IPS-18c (cell line): ENCODE measurements at regions not wholly inside any gene's neighbourhood (a gene's known extent, or its start where the extent isn't known, plus 50 kb on each side); places are given as distances from the start of the nearest gene placed in this dataset.

Experiments
- H3K4me3 ChIP-seq: 2 replicates; pipeline ENCODE4 v1.7.0; 2013; ENCODE audit warnings: low read depth, mild to moderate bottlenecking, low read length, moderate library complexity; ENCODE audit not compliant: insufficient read depth
- H3K9me3 ChIP-seq: one replicate; pipeline ENCODE4 v1.6.1; 2013; ENCODE audit warnings: mild to moderate bottlenecking, low read length, moderate library complexity; ENCODE audit not compliant: control insufficient read depth, insufficient read depth

DNA sequence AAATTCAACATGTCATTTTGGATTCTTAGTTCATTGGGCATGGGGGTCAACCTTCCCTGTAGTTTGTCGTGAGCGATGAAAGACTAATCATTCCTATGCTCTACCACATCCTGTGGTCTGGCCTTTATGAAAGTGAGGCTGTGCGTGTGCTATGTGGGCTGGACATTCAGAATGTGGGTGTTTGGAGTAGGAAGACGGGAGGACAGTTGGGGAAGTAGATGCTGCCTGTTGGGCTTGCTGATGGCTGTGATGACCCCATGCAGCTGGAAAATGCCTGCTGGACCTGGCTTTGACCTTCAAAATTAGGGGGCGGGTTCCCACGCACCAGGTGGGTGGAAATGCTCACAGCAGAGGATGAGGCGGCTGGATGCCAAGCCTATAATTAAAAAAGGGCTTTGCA, 90.9 kb upstream of the MKI67 start:
- H3K9me3 ChIP-seq = no peaks in the 10 kb centered on the region
- no peak overlapping the region for H3K4me3 ChIP-seq

GRCh38 chr10:128218161-128218560, 91.9 kb upstream of the MKI67 start:
- H3K4me3 ChIP-seq = no peak overlapping the region

GRCh38 chr10:128219295-128219694, 93.1 kb upstream of the MKI67 start:
- Histone ChIP-seq H3K9me3 (no peaks in the 10 kb centered on the region), H3K4me3 (no peak overlapping the region)

More at GRCh38 chr10:128218161-128218560, 91.9 kb upstream of the MKI67 start:
- H3K9me3 ChIP-seq = no peaks in the 10 kb centered on the region

GRCh38 chr10:128220021-128220420, 93.8 kb upstream of the MKI67 start:
- Histone ChIP-seq H3K9me3 (no peaks in the 10 kb centered on the region), H3K4me3 (no peak overlapping the region)

DNA sequence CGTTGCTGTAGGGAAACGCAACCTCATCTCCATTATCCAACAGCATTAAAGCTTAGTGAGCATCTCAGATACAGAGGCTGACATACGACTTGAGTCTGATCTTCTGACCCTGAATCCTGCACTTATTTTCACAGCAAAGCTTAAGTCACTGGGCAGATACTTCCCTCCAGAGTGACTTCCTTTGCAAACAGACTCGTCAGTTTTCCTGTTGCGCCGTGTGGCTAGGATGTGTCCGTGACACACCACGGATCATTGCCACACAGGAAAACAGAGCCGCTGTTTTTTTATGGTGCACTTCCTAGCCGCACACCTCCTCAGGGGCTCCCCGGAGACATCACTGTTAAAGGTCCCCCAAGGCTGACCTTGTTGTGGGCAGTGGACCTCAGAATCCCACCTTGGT, 94.9 kb upstream of the MKI67 start:
- no peak overlapping the region for H3K4me3 ChIP-seq
- H3K9me3 ChIP-seq = no peaks in the 10 kb centered on the region

GRCh38 chr10:128221807-128222206, 95.6 kb upstream of the MKI67 start:
- H3K4me3 ChIP-seq = no peak overlapping the region

DNA sequence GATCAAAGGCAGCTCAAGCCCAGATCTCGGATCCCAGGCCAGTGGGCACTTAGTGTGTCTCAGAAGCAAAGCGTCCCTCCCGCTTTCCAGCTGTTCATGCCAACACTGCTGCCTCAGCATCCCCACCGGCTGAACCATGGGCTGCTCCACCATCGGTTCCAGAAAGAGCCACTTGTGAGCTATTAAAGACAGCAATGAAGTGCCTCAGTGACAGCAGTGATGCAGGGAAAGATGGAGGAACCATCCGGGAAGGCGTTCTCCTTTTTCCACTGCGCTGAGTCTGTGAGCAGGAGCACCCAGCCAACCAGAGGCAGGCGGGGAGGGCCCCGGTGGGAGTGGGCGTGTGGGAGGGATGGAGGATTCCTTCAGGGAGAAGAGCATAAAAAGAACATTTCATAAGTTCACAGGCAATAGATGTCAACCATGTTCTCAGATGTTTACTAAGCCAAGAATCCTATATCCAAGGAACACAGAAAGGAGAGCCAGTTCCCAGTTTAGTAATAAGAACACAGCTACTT, 96.2 kb upstream of the MKI67 start:
- Histone ChIP-seq H3K4me3 (no peak overlapping the region), H3K9me3 (no peaks in the 10 kb centered on the region)

More at GRCh38 chr10:128221807-128222206, 95.6 kb upstream of the MKI67 start:
- no peaks in the 10 kb centered on the region for H3K9me3 ChIP-seq

DNA sequence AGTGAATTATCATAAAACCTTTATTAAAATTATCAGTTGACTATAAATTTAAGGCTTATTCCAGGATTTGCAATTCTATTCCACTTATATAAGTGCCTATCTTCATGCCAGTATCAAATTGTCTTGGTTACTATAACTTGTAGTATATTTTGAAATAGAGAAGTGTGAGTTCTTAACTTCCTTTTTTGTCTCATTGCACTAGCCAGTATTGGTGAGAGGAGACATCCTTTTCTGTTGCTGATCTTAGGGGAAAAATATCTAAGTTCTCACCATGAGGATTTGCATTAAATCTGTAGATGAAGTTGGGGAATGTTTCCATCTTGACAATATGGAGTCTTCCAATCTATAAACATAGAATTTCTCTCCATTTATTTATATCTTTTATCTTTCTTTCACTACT, 104.2 kb upstream of the MKI67 start:
- Histone ChIP-seq H3K4me3 (no peak overlapping the region), H3K9me3 (peaks cover 4% of the 10 kb centered on the region)

DNA sequence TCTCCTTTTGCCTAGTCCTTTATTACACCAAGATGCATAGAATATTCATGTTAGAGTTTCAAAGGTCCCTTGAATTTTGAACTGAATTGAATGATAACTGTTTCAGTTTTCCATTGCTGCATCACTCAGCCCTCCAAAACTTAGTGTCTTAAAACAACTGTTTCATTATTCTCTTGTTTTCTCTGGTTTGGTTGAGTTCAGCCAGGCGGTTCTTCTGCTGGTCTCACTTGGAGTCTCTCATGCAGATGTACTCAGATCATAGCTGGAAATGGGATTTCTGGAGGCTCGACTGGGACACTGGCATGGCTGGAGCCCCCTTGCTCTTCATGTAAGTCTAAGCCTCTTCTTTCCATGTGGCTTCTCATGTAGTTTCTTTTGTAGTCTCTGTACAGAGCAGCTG, 107.2 kb upstream of the MKI67 start:
- H3K4me3 ChIP-seq = no peak overlapping the region
- peaks cover 4% of the 10 kb centered on the region for H3K9me3 ChIP-seq

DNA sequence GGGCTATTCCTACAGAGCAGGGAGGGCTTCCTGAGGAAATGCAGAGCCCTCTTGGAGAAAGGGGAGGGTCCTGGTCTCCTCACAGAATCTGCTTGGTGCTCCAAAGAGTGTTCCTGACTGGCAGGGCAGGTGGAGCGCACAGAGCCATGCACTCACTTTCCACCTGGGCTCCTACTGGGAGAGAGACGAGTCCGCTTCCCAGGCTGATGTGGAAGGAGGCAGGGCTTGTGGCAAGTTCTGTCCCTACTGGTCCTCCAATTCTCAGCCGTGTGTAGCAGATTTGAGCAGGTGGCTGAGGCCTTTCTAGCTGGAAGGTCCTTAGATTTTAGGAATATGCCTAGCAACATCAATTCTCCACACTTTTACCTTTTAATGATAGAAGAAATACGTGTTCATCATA, 111.5 kb upstream of the MKI67 start:
- H3K9me3 ChIP-seq = peaks cover 8% of the 10 kb centered on the region
- H3K4me3 ChIP-seq = no peak overlapping the region

DNA sequence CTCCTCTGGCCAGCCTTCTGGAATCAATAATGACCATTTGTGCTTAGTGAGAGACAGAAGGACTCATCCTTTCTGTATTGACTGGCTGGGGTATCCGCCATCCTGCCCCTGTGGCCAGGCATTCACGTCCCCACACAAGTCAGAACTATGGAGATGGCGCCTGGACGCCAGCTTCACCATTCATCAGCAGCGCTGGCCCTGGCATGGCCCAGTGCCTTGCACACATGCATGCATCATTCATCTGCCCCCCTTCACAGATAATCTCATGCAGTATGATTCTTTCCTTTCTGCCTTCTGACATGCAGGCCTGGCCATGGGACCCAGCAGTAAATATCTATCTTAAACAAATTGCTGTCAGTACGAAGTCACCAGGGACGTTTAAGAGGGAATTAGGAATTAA, 114.8 kb upstream of the MKI67 start:
- peaks cover 4% of the 10 kb centered on the region for H3K9me3 ChIP-seq
- no peak overlapping the region for H3K4me3 ChIP-seq

DNA sequence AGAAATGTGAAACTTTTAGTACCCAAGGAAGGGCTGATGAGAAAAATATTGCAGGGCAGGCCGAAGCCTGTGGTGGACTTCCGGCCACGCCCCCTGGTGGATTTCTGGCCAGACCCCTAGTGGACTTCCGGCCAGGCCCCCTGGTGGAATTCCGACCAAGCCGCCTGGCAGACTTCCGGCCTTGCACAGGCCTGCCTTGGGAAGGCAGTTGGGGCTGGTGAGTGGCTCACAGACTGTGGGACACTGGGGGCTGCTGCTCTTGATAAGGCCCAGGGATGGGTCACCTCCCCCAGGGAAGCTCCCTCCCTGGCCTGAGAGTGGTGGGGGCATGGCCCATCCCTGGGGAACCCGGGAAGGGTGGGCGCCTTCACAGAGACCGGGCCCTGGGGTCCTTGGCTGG, 116.4 kb upstream of the MKI67 start:
- H3K4me3 ChIP-seq = no peak overlapping the region
- H3K9me3 ChIP-seq = peaks cover 4% of the 10 kb centered on the region

DNA sequence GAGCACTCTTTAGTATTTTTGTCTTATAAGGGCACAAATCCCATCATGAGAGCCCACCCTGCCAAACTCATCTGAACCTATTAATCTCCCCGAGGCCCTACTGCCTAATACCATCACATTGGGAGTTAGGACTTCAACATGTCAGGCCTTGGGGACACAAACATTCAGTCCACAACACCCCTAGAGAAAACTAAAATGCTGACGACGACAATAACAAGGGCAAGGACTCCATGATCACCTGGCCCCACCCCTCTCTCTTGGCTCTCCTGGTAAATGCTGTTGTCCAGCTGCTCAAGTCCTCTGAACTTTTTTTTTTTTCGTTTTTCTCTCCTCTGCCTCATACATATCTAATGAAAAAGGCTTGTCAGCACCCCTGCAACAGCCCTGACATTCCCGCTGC, 118.8 kb upstream of the MKI67 start:
- H3K9me3 ChIP-seq = peaks cover 4% of the 10 kb centered on the region
- no peak overlapping the region for H3K4me3 ChIP-seq

DNA sequence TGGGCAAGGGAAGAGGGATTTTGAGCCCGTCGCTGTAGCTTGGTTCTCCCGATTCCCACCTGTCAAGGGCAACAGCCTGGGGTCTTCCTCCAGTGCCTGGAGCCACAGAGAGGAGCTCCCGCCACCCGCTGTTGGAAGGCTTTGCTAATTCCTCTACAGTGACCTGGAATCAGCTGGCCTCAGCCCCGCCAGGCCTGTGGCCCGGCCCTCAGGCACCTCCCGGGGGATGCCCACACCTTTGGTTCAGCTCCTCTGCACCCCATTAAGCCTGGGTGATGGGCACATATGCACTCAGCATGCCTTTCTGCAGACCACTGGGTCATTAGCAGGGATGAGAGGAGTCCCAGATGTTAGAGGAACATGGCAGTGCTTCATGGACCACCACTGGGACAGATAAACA, 121.4 kb upstream of the MKI67 start:
- H3K4me3 ChIP-seq = no peak overlapping the region
- H3K9me3 ChIP-seq = no peaks in the 10 kb centered on the region

- no peaks in the 10 kb centered on the region for H3K9me3 ChIP-seq
- H3K4me3 ChIP-seq = no peak overlapping the region
Measured at GRCh38 chr10:128254476-128254875, 128.3 kb upstream of the MKI67 start.

DNA sequence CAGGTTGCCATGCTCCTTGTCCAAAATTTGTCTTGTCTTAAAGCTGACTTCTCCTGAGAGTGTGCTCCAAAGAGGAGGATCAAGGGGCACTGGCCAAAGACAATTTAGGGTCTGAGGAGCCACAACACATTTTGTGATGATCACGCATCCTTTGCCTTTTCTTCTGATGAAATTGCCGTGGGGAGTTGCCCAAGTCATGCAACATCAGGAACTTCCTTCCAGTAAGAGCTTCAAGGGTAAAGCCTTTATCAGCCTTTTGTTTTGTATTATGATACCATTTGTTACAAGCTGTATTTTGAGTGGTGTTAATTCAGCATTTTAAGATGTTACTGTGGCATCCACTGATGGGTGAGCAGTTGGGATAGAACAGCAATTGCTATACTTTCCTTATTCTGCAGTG, 131.2 kb upstream of the MKI67 start:
- no peaks in the 10 kb centered on the region for H3K9me3 ChIP-seq
- H3K4me3 ChIP-seq = no peak overlapping the region

DNA sequence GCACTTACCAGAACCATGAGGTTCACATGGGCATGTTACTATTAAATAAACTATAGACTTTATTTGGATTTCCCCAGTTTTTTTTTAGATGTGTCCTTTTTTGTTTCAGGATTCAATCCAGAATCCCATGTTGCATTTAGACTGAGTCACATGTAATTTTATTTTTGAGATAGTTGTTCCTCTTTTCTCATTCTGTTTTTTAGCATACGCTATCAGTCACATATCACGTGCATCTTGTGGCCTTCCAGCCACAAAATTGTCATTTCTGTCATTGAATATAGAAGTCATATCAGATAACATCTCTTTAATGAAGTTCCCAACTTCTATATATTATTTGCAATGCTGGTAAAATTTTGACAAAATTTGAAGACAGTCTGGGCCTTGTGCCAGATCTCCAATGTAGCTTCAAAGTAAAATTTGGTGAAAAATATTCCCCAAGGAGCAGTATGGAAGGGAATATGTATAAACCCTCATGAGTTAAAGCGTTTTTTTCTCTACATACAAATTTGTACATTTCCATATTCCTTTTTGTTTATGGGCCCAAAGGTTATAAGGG, 132.3 kb upstream of the MKI67 start:
- no peak overlapping the region for H3K4me3 ChIP-seq
- no peaks in the 10 kb centered on the region for H3K9me3 ChIP-seq

GRCh38 chr10:128263891-128264688, 137.9 kb upstream of the MKI67 start:
- Histone ChIP-seq H3K4me3 (no peak overlapping the region), H3K9me3 (no peaks in the 10 kb centered on the region)
